Chondrocyte (in vitro differentiated cells): ENCODE measurements at regions not wholly inside any gene's neighbourhood (a gene's known extent, or its start where the extent isn't known, plus 50 kb on each side); places are given as distances from the start of the nearest gene placed in this dataset.

Source experiments
- DNase-seq: peaks from one replicate; pipeline ENCODE4 v3.0.0; 2021; ENCODE audit warnings: mixed read lengths, low spot score
- H3K27ac Mint-ChIP-seq: one replicate; pipeline ENCODE4 v1.8.0; 2021; ENCODE audit warnings: mild to moderate bottlenecking, moderate library complexity, mixed read lengths; ENCODE audit not compliant: unreplicated experiment
- H3K27me3 Mint-ChIP-seq: 2 replicates; pipeline ENCODE4 v1.8.0; 2021; ENCODE audit warnings: low read depth, mixed read lengths
- H3K36me3 Mint-ChIP-seq: 2 replicates; pipeline ENCODE4 v1.8.0; 2021; ENCODE audit warnings: low read depth, mixed read lengths
- H3K4me1 Mint-ChIP-seq: 2 replicates; pipeline ENCODE4 v1.8.0; 2021; ENCODE audit warnings: low read depth, mild to moderate bottlenecking, mixed read lengths
- H3K4me3 Mint-ChIP-seq: one replicate; pipeline ENCODE4 v1.8.0; 2021; ENCODE audit warnings: mild to moderate bottlenecking, moderate library complexity, mixed read lengths; ENCODE audit not compliant: unreplicated experiment
- H3K9me3 Mint-ChIP-seq: 2 replicates; pipeline ENCODE4 v1.8.0; 2021; ENCODE audit warnings: low read depth, mixed read lengths
- CTCF ChIP-seq: fragments of 200-600 bp; sonication (generic); IDR thresholded peaks from 2 replicates; pipeline ENCODE4 v1.5.0; 2021; ENCODE audit warnings: antibody characterized with exemption, mild to moderate bottlenecking, moderate library complexity

GRCh38 chr13:90105276-90105675 lies 1242.2 kb upstream of the MIR17HG start:
- H3K36me3 Mint-ChIP-seq: no peaks in the 10 kb centered on the region
- TF ChIP-seq CTCF: no peak
- H3K4me1 Mint-ChIP-seq: peaks cover 24% of the 10 kb centered on the region
- no peaks in the 10 kb centered on the region for H3K27me3 Mint-ChIP-seq
- H3K9me3 Mint-ChIP-seq: peaks cover 5% of the 10 kb centered on the region
- H3K4me3 Mint-ChIP-seq: no peak overlapping the region
- DNase-seq: no peak
- H3K27ac Mint-ChIP-seq: no peak overlapping the region

- H3K27ac Mint-ChIP-seq: peak overlapping the region; percentile 70
- H3K36me3 Mint-ChIP-seq: no peaks in the 10 kb centered on the region
These were observed 1241.5 kb upstream of the MIR17HG start for GRCh38 chr13:90105849-90106496.

GRCh38 chr13:90107661-90108060 lies 1239.8 kb upstream of the MIR17HG start:
- DNase-seq: no peak
- no peak overlapping the region for H3K27ac Mint-ChIP-seq
- no peak for TF ChIP-seq CTCF

More at GRCh38 chr13:90105849-90106496, 1241.5 kb upstream of the MIR17HG start:
- Mint-ChIP-seq H3K27me3 (no peaks in the 10 kb centered on the region), H3K9me3 (peaks cover 5% of the 10 kb centered on the region), H3K4me3 (no peak overlapping the region), H3K4me1 (peaks cover 24% of the 10 kb centered on the region)
- TF ChIP-seq CTCF: no peak
- no peak for DNase-seq

GRCh38 chr13:90108547-90108946 lies 1238.9 kb upstream of the MIR17HG start:
- no peak for TF ChIP-seq CTCF
- Mint-ChIP-seq H3K27me3 (no peaks in the 10 kb centered on the region), H3K36me3 (no peaks in the 10 kb centered on the region), H3K9me3 (peaks cover 3% of the 10 kb centered on the region), H3K27ac (no peak overlapping the region), H3K4me3 (no peak overlapping the region), H3K4me1 (peaks cover 20% of the 10 kb centered on the region)
- DNase-seq: no peak

More at GRCh38 chr13:90107661-90108060, 1239.8 kb upstream of the MIR17HG start:
- Mint-ChIP-seq H3K4me1 (peaks cover 20% of the 10 kb centered on the region), H3K36me3 (no peaks in the 10 kb centered on the region), H3K9me3 (peaks cover 3% of the 10 kb centered on the region), H3K27me3 (no peaks in the 10 kb centered on the region), H3K4me3 (no peak overlapping the region)

GRCh38 chr13:90116121-90116520 lies 1231.4 kb upstream of the MIR17HG start:
- Mint-ChIP-seq H3K27ac (no peak overlapping the region), H3K27me3 (no peaks in the 10 kb centered on the region), H3K4me1 (no peaks in the 10 kb centered on the region), H3K4me3 (no peak overlapping the region), H3K9me3 (no peaks in the 10 kb centered on the region), H3K36me3 (no peaks in the 10 kb centered on the region)
- no peak for DNase-seq
- TF ChIP-seq CTCF: no peak
